DMS153 treated with DMSO at 0.1 percent for 48 hours (cell line): ENCODE measurements at regions not wholly inside any gene's neighbourhood (a gene's known extent, or its start where the extent isn't known, plus 50 kb on each side); places are given as distances from the start of the nearest gene placed in this dataset.
"Not testable (repeated sequence)": the region's sequence is repeated elsewhere in the genome, so short reads cannot be mapped to it uniquely, and the experiment has no call there.

Experiments
- DNase-seq: peaks from one replicate; lab custom pipeline; 2025; ENCODE audit not compliant: unreplicated experiment; lab: John Stamatoyannopoulos, UW

DNA sequence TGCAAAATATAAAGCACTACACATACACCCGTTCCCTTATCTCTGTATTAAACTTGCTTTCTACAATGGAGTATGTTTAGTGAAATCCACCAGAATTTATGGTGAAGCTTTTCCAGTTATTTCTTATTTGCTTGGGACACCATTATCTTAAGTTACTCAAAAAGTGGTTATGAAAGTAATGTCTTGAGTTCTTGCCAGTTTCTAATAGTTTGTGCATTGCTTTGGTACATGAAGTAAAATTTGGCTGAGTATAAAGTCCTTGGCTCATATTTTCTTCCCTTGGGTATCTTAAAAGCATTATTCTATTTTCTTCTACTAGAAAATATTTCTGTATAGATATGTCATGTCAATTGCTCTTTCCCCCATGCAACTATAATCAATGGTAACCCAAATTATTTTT, 85.2 kb downstream of the POLR1F start:
- DNase-seq, result no peak

DNA sequence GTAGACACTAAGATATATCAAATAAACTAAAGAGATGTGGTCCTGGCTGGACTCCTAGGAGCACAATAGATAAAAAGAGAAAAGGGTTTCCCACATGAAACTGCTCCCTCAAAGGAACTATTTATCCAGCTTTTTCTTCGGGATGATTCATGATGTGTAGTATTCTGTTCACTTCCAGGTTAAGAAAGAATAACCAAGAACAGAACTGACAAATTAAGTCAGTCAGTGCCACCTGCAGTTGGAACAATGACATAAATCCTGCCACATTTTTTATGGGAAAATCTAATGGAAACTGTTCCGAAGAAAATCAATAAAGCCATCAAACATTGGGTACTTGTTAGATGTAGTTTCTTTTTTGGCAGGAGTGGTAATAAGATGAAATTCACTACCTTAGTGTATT, 87.1 kb downstream of the POLR1F start:
- DNase-seq, result no peak

DNA sequence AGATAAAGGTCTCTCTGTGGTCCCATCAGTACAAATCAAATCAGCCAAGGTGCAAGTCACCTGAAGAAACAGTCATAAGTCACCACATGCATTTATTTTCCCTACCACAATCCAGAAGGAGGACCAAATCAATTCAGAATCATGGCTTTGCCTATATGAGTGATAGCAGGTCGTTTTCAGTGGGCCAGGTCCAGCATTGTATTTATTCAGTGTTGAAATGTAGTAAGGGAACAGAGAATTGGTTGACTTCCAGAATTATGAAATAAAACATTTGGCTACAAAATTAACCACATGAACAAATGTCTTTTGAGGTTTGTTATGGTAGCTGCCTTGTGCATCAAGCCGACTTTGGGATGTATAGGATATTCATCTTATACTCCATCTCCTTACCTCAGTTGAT, 88.4 kb downstream of the POLR1F start:
- no peak for DNase-seq

DNA sequence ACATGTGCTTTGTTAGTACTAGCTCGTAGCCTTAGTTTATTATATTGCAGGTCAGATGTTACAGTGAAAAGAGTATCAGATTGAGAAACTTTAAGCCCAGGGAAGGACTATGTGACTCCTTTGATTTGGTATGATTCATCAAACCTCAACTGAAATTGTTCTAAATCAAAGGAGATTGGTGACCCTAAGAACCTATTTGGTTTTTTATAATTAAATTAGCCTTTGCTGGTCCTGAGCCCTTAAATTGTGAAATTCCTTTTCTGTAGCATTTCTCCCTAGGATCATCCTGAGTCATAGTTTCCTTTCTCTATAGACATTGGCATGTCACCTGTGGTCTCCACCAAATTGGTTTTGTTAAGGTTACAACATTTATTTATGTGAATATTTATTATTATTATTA, 89.7 kb downstream of the POLR1F start:
- DNase-seq, result no peak

DNA sequence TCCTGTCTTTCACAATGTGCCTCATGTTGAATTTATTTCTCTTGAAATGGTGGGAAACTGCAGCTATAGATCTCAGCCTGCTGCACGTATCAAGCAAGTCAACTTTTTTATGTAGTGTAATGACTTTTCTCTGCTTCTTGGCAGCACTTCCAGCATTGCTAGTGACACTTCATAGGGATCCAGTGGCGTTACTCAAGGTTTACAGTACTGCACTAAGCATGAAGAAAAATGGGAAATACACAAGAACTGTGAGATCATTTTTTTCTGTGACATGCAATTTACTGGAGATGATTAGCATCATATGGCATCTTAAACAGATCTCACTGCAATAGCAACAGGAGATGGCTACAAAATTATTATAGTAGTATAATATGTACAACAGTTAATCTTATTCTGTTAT, 90.9 kb downstream of the POLR1F start:
- DNase-seq, result no peak

DNA sequence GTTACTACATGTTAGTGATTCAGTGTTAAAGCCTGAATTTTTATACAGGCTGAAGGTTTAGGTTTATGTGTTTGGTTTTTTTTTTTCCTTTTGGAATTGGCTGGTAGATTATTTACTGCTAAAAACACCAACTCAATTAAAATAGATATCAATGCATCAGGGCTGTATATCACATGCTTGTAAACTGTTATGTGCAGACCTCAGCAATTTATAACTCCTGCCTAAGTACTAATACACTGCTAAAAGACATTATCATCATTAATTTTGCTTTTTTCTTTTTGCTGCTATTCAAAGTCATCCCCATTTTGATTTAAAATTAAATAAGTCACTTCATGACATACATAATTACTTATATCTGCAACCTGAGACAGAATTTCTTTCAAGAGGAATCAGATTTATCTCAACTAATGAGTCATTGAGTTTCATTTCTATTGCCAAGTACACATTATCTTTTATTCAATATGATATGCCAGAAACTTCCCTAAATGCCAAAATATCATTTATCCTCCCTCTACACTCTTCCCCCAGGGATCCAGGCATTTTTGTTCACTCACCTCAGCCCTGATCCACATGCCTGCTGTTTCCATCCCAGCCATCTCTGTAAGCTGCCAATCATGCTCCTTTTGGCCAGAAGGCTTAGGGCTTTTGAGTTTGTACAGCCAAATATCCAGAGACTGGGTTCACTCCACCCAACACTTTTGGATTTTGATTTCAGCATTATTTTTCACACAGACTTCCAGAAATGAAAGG, 98.5 kb downstream of the POLR1F start:
- DNase-seq, result no peak

DNA sequence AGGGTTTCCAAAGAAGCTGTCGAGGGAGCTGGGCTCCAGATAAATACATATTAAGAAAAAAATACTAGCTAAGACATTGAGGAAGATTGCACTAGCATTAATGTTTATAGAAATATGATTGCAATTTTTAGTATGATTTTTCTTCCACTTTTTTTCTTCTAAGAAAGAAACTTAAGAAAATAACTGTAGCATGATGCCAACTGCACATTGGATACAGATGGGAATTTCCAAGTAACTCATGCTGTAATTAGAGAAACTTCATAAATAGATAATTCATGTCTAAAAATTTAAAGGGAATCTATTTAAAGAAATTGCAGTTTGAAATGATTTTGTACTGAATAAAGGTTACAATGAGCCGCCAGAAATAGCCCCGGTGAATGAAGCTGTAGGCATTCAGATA, 119.4 kb downstream of the POLR1F start:
- no peak for DNase-seq

DNA sequence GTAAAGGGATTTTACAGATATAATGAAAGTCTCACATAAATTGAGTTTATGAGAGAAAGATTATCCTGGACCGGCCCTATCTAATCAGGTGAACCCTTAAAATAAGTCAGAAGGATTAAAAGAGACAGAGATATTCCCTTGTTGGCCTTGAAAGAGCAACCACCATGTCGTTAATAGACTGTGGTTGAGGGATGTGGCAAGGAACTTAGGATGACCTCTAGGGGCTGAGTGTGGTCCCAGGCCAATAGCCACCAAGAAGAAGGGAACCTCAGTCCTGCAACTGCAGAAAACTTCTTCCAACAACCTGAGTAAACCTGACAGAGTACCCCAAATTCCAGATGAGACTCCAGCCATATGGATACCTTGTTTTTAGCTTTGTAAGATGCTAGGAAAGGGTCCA, 121.5 kb downstream of the POLR1F start:
- no peak for DNase-seq

DNA sequence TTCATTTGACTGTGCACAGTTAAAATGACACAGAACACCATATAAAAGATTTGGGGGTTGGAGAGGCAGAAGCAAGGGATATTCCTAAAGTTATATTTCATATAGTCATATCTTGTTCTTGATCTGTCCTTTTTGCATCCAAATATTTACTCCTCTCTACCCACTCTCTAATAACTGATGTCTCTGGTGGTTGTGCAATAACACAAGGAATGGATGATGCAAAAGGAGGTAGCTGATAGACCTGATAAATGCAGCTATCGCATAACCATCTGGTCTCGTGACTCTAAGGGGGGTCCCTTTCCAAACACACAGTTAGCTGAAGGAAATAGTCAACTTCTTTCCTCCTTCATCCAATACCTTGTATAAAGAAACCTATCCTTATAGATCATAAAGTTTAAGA, 123.1 kb downstream of the POLR1F start:
- no peak for DNase-seq

DNA sequence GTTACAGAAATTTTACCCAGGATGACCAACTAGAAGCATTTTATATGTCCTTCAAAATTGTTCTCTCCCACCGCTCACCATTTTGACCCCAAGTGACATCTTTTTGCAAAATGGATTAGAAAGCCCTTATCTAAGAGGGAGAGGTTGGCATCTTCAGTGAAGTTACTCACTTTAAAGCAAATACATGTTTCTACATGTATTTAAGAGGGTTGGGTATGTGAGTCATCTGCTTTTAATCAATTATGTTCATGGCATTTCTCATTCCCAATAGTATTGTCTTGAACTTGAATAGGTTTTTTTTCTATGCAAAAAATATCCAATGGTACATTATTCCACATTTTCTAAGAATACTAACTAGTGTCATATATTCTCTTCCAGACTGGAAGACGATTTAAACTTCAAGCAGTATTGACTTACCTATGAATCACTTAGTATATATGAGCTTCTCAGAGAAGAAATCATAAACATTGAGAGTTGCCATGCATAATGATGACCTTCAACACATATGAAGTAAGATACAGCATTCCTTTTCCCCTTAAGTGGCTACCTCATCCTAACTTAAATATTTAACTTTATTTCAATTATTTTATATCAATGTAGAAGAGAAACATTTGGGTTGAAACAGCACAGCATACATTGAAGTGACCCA, 132.8 kb downstream of the POLR1F start:
- DNase-seq, result no peak

DNA sequence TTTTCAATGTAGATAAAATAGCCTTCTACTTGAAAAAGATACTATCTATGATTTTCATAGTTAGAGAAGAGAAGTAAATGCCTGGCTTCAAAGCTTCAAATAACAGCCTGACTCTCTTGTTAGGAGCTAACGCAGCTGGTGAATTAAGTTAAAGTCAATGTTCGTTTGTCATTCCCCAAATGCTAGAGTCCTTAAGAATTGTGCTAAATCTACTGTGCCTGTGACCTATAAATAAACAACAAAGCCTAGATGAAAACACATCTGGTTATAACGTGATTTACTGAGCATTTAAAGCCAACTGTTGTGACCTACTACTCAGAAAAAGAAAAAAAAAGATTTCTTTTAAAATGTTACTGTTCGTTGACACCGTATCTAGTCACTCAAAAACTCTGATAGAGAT, 134.7 kb downstream of the POLR1F start:
- no peak for DNase-seq

DNA sequence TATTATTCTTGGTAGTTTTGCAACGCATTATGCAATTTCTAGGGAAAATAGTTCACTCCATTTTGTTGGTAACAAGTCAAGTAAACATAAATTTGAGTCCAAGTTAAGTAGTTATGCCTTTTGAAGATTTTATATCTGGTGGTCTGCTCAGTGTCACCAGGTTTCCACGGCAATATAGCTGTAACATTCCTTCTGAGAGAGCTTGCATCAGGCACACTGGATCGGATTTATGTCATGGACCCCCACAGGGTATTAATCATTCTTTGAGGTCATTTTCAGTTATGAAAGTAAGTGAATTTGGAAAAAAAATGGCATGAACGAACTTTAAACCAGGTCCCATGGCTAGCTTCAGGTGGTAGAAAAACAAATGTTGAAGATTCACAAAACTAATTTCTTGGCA, 136.3 kb downstream of the POLR1F start:
- DNase-seq, result no peak

DNA sequence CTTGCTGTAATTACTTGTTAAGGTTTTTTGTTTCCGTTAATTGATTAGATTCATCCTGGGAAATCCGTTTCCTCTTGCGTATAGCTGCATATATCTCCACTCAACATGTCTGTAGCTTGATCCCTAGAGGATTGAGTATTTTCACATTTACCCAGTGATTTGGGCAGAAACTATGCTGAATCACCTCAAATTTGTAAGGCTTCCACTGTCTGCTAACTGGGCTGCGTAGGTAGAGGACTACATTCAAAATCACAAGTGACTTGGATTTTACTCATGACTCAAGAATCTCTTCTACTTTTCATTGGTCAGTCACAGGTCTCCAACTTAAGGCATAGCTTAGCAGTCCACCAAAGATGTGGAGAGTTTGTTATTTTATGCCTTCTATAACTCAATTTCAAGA, 141.8 kb downstream of the POLR1F start:
- no peak for DNase-seq

DNA sequence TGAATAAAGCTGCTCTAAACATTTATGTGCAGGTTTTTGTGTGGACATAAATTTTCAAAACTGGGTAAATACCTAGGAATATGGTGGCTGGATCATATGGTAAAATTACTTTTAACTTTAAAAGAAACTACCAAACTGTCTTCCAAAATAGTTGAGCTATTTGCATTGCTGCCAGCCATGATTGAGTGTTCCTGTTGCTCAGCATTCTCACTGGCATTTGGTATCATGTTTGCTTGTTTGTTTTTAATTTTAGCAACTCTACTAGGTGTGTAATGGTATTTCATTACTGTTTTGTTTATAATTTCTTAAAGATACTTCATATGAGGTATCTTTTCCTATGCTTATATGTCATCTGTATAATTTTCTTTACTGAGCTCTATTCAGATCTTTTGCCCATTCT, 143.2 kb downstream of the POLR1F start:
- DNase-seq, result no peak

DNA sequence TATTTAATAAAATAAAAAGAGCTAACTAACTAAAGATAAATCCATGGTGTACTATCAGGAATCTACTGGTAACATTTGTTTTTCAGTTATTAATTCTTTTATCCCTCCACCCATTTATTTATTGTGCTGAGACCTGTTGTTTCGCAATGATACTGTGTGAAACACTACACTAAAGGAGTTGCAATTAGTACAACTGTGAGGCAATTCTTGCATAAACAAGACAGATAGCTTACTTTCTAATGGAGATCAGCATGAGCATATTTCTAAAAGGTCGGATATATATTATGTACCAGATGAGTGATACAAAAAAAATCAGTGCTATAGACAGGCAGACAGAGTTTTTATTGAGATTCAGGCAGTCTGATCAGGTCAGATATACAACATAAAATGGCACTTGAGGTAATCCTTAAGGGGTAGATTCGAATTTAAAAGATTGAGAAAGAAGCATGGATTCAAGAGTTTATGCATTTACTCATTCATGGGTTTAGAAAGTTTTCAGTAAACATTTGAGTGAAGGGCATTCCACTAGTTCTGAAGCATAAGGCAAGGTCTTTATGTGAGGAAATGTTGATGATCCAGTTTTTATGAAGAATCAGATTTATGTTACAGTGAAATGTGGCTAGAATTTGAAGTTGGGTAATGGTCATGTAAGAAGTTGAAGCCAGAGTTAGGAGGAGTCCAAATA, 147.6 kb downstream of the POLR1F start:
- no peak for DNase-seq

DNA sequence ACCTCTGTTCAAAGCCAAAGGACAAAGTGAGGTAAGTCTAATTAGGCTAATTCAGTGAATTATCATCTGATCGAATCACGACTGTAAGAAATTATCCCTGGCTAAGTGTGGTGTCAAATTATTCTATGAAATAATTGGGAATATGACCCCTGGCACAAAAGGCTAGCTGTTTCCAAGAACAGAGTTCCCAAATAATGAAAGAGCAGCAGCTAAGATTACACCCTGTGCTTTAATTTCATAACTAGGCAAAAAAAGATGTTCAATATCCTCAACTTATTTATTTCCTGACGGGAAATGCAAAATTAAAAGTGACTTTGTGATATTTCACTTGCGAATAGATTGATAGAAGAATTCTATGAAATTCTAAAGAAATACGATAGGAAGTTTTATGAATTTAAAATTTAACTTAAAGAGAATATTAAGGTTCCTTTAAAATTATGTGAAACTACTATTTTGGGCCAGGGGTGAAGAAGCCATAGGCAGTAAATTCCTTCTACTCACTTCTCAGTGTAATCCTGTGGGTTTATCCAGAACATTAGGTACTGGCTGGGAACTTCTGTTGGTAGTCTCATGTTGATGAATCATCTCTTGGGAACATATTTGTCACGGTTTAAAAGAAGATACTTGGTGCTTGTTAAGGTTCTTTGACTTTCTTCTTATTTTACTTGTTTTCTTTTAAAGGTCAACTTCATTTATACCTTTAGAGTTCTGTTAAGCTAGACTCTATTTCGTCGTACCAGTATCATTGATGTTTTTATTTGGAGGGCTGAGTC, 148.5 kb downstream of the POLR1F start:
- no peak for DNase-seq

DNA sequence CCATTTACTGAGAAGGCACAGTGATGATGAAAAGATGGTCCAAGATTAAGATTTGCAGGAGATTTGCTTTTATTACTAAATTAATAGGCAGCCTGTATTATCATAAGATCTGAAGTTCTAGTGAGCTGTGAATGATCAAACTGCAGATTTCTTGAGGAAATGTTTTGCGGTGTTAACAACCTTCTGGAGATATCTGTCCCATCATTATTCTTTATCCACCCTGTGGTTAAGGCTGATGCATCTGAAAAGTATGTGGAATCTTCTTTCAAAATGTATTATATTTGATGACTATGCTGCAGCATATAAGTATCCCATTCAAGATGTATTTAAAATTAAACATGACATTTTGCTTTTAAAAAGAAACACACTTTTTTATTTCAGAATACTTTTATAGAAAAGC, 150.3 kb downstream of the POLR1F start:
- no peak for DNase-seq

DNA sequence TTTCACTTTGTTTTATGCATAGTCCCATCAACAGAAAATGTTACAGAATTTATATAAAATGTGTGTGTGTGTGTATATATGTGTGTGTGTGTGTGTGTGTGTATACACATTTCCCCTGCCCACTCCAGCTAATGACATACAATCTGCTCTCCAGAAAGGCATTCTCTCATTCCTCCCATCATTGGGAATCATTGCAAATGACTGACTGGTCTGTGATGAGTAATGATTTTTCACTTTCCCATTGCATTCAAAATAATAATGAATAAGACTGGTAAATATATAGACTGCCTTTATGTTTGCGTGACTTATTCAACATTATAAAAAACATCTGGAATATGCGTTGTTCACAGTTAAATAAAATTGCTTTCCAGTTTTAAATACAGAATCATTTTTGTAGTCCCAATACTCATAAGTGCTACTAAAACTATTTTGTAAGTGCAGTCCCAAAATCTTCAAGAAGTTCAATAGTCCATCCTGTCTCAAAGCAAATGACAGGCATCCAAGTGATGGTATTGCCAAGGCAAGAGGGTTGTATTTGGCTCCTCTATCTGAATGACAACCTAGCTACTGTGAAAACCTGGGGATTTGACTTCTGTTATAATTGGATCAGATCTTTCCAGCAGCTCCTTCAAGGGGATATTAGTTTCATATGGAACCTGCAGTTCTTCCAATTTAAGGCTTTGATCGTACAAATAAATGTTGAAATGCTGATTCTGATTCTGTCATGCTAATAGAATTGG, 150.9 kb downstream of the POLR1F start:
- no peak for DNase-seq

DNA sequence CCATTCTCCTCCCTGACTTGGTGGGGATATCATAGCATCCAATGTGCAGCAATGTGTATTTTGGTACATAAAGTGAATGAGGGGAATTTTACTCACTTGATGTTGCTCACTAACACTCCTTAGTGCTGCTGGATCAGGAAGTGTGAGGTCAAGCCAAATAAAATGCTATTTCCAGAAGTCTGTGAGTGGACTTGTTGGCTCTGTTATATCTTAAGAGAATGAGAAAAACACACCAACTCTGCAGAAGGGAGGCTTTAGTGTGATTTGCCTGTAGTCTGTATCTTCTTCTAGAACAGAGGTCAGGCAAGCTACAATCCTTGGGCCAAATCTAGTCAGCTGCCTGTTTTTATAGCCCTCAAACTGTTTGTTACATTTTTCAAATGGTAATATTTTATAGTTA, 154.3 kb downstream of the POLR1F start:
- no peak for DNase-seq

DNA sequence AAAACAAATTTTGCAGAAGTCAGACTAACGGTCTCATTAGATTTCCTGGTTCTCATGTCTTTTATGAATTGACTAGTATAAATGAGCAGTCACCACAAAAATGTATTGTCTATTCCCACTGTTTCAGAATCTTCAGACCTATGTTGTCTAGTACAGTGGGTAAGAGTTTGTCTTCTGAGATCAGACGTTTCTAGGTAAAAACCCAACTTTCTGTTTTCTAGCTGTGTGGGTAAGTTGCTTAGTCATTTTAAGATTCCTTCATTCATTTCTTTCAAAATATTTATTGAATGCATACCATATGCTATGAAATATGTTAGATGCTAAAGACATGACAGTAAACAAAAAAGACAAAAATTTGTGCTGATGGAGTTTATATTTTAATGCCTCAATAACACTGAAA, 156.3 kb downstream of the POLR1F start:
- DNase-seq, result no peak

DNA sequence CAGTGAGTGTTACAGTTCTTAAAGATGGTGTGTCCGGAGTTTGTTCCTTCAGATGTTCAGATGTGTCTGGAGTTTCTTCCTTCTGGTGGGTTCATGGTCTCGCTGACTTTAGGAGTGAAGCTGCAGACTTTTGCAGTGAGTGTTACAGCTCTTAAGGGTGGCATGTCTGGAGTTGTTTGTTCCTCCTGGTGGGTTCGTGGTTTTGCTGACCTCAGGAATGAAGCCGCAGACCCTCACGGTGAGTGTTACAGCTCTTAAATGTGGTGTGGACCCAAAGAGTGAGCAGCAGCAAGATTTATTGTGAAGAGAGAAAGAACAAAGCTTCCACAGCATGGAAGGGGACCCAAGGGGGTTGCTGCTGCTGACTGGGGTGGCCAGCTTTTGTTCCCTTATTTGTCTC, 159.6 kb downstream of the POLR1F start:
- not testable (repeated sequence) for DNase-seq
